ENCODE measurements at regions not wholly inside any gene's neighbourhood (a gene's known extent, or its start where the extent isn't known, plus 50 kb on each side); places are given as distances from the start of the nearest gene placed in this dataset.

DNA sequence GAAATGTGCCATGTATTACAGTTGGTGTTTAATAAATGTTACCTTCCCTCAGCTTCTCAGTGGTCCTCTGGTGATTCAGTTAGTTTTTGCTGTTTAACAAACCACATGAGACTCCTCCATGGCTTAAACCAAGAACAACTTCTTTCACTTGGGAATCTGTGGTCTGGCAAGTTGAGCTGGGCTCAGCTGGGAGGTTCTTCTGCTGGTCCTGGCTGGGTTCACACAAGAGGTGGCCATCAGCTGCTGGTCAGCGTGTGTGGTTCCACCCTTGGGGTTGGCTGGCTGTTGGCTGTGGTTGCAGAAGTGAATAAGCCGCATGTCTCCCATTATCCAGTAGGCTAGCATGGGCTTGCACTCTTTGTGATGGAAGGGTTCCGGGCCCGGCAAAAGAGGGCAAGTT, 160.5 kb downstream of the MIAT start:
- TF ChIP-seq, protein P1, sequence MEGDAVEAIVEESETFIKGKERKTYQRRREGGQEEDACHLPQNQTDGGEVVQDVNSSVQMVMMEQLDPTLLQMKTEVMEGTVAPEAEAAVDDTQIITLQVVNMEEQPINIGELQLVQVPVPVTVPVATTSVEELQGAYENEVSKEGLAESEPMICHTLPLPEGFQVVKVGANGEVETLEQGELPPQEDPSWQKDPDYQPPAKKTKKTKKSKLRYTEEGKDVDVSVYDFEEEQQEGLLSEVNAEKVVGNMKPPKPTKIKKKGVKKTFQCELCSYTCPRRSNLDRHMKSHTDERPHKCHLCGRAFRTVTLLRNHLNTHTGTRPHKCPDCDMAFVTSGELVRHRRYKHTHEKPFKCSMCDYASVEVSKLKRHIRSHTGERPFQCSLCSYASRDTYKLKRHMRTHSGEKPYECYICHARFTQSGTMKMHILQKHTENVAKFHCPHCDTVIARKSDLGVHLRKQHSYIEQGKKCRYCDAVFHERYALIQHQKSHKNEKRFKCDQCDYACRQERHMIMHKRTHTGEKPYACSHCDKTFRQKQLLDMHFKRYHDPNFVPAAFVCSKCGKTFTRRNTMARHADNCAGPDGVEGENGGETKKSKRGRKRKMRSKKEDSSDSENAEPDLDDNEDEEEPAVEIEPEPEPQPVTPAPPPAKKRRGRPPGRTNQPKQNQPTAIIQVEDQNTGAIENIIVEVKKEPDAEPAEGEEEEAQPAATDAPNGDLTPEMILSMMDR (IDR thresholded peaks at IDR 0.05; ENCODE audit: low read length): no peak
- TF ChIP-seq EZH2 (IDR thresholded peaks at IDR 0.05; ENCODE audit: borderline replicate concordance, low read length): no peak

Data from OCI-LY1 (cell line).